ENCODE measurements at regions not wholly inside any gene's neighbourhood (a gene's known extent, or its start where the extent isn't known, plus 50 kb on each side); places are given as distances from the start of the nearest gene placed in this dataset.

GRCh38 chr13:44189085-44189484, 184.5 kb upstream of the SERP2 start:
- TF ChIP-seq, protein P1, sequence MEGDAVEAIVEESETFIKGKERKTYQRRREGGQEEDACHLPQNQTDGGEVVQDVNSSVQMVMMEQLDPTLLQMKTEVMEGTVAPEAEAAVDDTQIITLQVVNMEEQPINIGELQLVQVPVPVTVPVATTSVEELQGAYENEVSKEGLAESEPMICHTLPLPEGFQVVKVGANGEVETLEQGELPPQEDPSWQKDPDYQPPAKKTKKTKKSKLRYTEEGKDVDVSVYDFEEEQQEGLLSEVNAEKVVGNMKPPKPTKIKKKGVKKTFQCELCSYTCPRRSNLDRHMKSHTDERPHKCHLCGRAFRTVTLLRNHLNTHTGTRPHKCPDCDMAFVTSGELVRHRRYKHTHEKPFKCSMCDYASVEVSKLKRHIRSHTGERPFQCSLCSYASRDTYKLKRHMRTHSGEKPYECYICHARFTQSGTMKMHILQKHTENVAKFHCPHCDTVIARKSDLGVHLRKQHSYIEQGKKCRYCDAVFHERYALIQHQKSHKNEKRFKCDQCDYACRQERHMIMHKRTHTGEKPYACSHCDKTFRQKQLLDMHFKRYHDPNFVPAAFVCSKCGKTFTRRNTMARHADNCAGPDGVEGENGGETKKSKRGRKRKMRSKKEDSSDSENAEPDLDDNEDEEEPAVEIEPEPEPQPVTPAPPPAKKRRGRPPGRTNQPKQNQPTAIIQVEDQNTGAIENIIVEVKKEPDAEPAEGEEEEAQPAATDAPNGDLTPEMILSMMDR (IDR thresholded peaks at IDR 0.05), result no peak
- H3K4me3 ChIP-seq, result no peak overlapping the region
- H3K27ac ChIP-seq, result no peak overlapping the region
- DNase-seq (ENCODE audit: low spot score), result no peak

DNA sequence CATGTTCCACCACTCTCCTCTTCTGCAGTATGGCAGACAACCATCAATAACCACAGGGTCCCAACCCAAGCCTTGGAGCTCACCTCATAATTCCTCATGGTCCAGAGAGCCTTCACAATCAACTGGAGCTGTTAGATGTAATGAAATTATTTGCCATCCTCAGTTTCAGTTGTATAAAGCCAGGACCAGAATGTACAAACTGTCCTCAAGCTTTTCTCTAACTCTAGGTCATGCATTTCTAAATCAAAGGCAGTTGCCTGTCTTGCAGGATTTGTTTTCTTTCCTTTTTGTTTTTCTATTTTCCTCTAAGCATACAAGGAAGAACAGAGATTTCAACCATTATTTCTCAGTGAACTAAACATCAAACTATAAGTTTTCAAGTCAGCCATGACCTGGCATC, 182.5 kb upstream of the SERP2 start:
- peak overlapping the region; percentile 24 to 29 for H3K27ac ChIP-seq
- peak overlapping the region; percentile 36 for H3K4me3 ChIP-seq
- DNase-seq (ENCODE audit: low spot score), result no peak
- TF ChIP-seq, protein P1 (IDR thresholded peaks at IDR 0.05), result no peak

DNA sequence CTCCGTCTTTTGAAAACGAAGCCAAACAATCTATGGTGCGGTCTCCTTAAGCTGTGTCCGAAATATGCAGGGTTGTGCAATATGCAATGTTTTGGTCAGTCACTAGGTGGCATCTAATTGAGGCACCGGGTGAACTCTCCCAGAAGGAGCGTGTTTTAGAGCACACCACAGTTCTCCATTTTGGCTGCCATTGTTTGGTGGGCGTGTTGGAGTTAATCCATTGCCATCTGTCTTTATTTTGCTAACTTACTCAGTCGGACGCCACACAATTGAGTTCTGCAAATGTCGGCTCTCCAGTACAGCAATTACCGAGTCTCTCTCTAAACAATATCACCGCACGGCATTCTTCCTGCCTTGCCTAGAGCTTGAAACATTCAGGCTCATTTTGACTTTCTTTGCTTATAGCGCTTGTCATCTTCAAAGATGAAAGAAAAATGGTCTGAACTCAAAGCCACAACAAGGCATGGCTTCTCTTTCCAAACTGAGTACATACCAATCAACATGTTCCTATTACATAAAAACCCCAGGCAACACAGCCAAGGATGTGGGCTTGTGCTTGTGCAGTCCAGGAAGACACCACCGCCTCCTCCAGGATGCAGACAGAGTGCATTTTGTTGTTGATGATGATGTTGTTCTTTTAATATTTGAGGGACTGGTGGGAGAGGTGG, 182.0 kb upstream of the SERP2 start:
- no peak for DNase-seq (ENCODE audit: low spot score)
- TF ChIP-seq, protein P1 (IDR thresholded peaks at IDR 0.05), result peak; percentile 49
- H3K4me3 ChIP-seq, result peak overlapping the region; percentile 36
- H3K27ac ChIP-seq, result peak overlapping the region; percentile 24 to 29

GRCh38 chr13:44193731-44194130, 179.9 kb upstream of the SERP2 start:
- Histone ChIP-seq H3K27ac (no peak overlapping the region), H3K4me3 (no peak overlapping the region)
- no peak for DNase-seq (ENCODE audit: low spot score)
- TF ChIP-seq, protein P1 (IDR thresholded peaks at IDR 0.05), result no peak

DNA sequence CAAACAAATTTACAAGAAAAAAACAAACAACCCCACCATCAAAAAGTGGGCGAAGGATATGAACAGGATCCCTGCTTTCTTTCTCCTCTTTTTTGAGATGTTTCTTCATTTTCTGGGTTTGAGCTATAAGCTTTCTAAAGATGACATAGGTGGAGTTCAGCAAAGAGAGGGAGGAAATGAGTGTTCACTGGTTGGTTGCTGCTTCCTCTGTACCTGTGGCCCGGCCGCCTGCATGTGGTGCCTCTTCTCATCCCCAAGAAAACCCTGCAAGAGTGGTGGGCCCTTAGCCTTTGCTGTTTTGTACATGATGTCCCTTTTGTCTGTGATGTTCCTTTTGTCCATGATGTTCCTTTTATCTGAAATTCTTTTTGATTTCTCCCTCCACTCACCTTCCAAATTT, 178.4 kb upstream of the SERP2 start:
- TF ChIP-seq, protein P1 (IDR thresholded peaks at IDR 0.05), result no peak
- no peak overlapping the region for H3K27ac ChIP-seq
- no peak overlapping the region for H3K4me3 ChIP-seq
- no peak for DNase-seq (ENCODE audit: low spot score)

DNA sequence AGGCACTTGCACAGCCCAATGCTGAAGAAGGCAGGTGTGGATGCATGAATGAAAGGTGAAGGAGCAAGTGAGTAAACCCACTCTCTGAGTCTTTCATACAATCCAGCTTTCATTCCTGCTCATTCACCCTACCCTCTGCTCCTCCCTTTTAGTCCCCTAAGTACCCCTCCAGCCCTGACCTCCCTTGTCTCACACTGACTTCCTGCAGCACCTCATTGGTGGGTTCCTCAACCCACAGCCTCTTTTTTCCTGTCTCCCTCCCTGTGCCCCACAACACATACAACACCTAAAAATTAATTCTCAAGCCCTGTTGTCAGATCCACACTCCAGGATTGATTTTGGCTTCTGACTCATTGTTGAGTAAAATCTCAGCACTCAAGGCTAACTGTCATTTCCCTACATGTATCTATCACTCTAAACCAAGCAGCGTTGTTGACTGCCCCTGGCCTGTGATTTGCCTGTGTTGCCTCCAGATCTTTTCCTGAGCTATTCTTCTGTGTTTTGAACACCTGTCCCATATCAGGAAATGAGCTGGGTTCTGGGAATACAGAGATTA, 177.3 kb upstream of the SERP2 start:
- TF ChIP-seq, protein P1 (IDR thresholded peaks at IDR 0.05), result no peak
- H3K4me3 ChIP-seq, result no peak overlapping the region

More for the DNA sequence above, 177.3 kb upstream of the SERP2 start:
- DNase-seq (ENCODE audit: low spot score), result no peak
- no peak overlapping the region for H3K27ac ChIP-seq
